Activated CD4-positive, alpha-beta T cell treated with anti-CD3 and anti-CD28 coated beads, Interleukin-2, amount 50 U/mL, for 1 hour (primary cell): ENCODE measurements at regions not wholly inside any gene's neighbourhood (a gene's known extent, or its start where the extent isn't known, plus 50 kb on each side); places are given as distances from the start of the nearest gene placed in this dataset.
"Not testable (repeated sequence)": the region's sequence is repeated elsewhere in the genome, so short reads cannot be mapped to it uniquely, and the experiment has no call there.

Experiments used
- DNase-seq: peaks from one replicate; pipeline ENCODE4 v3.0.0-alpha.2; 2020

GRCh38 chr2:207216457-207216856 lies 50.7 kb upstream of the KLF7 start:
- no peak for DNase-seq

- DNase-seq, result no peak
These were observed 51.7 kb upstream of the KLF7 start for GRCh38 chr2:207217442-207217841.

DNA sequence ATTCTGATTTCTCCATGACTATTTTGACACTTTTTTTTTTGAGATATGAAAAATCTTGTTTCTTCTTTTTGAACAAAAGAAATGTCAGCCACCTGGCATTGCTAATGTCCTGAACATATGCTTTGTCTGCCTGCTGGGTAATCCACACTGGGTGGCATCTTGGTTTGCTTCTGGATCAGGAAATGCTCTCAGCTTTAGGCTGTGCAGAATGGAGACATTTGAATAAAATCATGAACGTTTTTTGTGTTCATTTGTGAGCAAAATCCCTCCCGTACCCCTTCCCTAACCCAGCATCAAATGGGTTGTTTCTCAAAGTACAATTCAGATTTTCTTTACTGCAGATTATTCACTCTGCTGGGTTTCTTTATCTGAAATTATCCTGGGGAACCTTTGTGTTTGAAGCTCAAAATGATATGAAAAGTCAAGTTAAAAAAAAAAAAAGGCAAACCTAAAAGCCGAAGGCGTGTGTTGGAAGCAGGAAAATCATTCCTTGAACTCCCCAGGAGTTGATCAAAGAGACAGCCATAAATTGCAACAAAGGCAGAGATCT lies 53.4 kb upstream of the KLF7 start:
- DNase-seq, result no peak

GRCh38 chr2:207219676-207220501 lies 54.1 kb upstream of the KLF7 start:
- DNase-seq, result no peak

DNA sequence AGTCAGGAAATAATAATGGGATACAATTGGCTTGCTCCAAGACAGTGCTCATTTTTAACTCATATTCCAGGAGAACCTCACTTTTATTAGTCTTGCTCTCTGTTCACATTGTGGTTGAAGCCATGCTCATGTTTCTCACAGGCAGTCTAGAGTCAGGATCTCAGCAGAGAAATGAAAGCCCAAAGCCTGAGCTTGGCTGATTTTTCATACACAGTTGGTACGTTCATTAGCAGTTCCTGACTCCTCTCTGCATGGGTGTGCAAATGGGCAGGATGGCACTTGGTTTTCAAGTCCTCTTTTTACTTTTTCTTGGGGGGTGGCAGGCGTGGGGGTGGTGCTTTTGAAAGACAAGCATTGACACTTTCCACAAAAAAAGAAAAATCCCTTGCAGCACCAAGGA lies 56.0 kb upstream of the KLF7 start:
- no peak for DNase-seq

- no peak for DNase-seq
These were observed 57.3 kb upstream of the KLF7 start for GRCh38 chr2:207223051-207223450.

DNA sequence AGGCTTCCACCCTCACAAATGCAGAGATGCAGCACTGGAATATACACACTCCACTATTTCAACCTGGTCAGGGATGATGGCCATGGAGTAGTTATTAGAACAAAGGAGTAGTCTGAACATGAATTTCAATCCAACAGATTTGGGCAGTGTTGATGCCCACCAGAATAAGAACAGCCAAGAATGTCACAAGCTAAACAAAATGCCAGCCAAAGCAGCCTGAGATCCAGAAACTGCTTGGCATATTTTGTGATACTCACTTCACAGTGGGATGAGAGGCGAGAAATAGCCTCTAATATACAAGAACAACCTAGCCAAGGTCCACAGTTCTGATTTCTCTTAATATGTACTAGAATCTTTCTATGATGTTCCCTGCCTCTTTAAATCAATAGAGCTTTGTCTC lies 58.6 kb upstream of the KLF7 start:
- DNase-seq, result no peak

DNA sequence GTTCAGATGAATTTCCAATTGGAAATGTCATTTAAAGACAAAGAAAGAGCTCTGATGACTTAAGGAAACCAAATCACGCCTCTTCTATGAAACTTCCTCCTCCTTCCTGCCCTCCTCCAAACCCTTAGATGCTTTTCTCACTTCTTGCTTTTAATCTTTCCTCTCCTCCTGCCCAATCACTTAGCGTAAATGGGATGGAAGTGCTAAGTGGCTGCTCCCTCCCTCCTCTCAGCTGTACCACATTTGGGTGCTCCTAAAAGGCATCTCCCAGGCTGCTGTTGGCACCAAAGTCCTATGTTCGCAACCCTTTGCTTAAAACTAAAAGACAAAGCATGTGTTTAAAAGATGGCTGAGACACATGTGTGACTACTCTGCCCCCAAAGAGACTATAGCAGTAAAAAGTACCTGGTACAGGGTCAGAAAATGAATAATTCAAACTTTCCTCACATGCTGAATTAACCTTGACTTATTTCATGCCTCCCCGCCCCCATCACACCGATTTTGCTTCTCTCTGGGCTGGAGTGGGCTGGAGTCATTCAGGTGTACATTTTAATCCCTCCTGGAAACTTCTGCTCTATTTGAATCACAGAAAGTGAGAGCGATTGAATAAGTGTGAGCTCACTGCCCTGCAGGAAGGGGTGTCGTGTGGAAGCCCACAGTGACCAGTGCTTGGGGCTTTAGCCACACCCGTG lies 59.2 kb upstream of the KLF7 start:
- no peak for DNase-seq

DNA sequence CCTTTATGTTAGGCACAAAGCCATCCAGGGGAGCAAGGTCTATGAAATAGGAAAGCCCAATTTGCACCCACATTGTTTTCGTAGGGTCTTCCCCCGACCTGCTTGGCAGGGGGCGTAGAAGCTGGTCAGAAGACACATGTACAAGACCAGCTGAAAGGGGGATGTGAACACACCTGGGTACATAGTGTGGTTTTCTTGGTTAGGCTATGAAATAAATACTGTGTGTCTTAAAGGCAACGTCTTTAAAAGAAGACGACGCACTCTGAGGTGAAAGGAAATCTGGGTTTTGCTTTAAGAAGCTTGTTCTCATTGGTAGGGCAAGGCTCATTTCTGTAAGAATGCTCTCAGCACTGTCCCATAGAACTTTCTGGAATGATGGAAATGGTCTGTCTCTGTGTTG lies 60.0 kb upstream of the KLF7 start:
- no peak for DNase-seq

DNA sequence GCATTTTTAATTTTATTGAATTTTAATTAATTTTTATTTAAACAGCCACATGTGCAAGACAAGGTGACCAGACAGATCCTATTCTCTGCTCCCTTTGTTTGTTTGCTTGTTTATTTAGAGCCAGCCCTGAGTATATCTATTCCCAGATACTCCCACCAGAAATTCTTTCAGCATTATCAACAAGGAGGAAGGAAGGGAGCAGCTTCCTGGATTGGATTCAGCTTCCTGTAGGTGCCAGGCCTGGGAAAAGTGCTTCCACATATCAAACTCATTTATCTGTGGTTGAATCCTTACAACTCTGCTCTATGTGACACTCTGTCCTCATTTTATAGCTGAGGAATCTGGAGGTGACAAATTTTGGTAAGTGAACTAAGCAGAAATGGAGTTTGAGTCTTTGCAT lies 60.5 kb upstream of the KLF7 start:
- DNase-seq, result no peak

GRCh38 chr2:207226671-207227061 lies 60.9 kb upstream of the KLF7 start:
- DNase-seq, result no peak

- no peak for DNase-seq
These were observed 61.5 kb upstream of the KLF7 start for GRCh38 chr2:207227062-207227748.

DNA sequence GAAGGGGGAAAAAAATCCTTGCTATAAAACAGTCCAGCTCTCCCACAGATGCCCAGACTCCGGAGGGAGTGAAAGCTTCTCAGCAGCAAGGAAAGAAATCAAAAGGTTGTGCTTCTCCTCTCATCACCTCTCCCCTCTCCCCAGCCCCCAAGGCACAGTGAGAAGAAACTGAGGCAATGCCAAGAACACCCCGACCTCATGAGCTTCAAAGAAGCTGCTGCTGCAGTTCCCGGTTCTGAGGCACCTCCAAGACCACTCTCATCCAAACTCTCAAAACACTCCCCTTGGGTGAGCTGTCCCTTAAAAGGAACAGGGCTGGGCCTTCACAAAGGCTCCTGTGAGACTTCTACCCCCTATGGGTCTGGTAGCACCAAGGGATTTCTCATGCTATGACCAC lies 62.0 kb upstream of the KLF7 start:
- DNase-seq, result no peak

GRCh38 chr2:207228402-207228801 lies 62.7 kb upstream of the KLF7 start:
- no peak for DNase-seq

GRCh38 chr2:207229161-207229560 lies 63.4 kb upstream of the KLF7 start:
- no peak for DNase-seq

- DNase-seq, result no peak
These were observed 64.7 kb upstream of the KLF7 start for GRCh38 chr2:207230261-207231105.

DNA sequence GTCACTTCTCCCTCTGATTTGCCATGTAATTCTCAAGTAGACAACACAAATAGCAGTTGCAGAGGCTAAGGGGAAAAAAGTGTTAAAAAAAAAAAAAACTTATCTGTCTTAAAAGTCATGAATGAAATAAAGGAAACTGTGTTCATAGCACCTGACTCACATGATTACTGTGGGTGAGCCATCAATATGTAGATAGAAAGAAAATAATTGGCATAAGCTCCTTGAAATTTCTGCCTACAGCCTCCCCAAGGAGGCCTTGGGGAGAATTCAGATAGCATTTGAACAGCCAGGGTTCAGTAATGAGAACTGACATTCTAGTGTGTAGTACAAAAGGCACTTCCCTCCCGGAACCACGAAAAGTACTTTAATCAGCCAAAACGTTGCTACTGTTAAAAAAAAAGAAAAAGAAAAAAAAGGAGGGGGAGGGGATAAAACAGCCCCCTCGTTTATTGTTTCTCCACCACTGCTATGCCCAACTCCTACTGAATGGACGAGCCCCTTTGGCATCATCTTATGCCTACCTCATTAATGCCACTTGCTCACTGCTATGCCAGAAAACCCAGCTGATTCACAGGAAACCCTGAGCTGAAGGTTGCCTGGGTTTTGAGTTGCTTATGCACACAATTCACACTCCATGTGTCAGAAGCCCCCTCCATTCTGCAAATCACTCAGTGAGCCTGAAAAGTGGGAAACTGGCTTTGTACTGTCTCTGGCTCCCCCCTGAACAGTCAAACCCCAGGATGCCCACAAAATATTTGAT lies 65.5 kb upstream of the KLF7 start:
- no peak for DNase-seq

GRCh38 chr2:207231967-207232366 lies 66.2 kb upstream of the KLF7 start:
- no peak for DNase-seq

GRCh38 chr2:207233141-207233540 lies 67.4 kb upstream of the KLF7 start:
- not testable (repeated sequence) for DNase-seq

GRCh38 chr2:207233731-207234130 lies 68.0 kb upstream of the KLF7 start:
- no peak for DNase-seq

- no peak for DNase-seq
These were observed 69.9 kb upstream of the KLF7 start for GRCh38 chr2:207235621-207236020.
